IMR-90 (cell line): ENCODE measurements at regions not wholly inside any gene's neighbourhood (a gene's known extent, or its start where the extent isn't known, plus 50 kb on each side); places are given as distances from the start of the nearest gene placed in this dataset.

Experiments used
- ATAC-seq: fragments of 200-7000 bp; cut with Tn5 transposase; 2 replicates; pipeline ENCODE4 v1.9.1; 2020; ENCODE audit warnings: low read depth, mild to moderate bottlenecking, moderate library complexity
- BruUV-seq: library from RNA; stranded (reverse); fragments of 400-500 nt; replicated peaks from 2 replicates; lab custom pipeline; 2021; lab: Mats Ljungman, UMichigan
- CTCF ChIA-PET: fragments of 300-600 bp; formaldehyde crosslinking; extraction: SDS; loops from one replicate; lab custom pipeline; 2021; ENCODE audit warnings: antibody characterized with exemption; lab: Yijun Ruan, JAX
- POLR2A ChIA-PET: fragments of 300-600 bp; sonication (Branson Sonifier 250); formaldehyde crosslinking; loops from one replicate; lab custom pipeline; 2022; ENCODE audit warnings: antibody characterized with exemption; ENCODE audit not compliant: unreplicated experiment; lab: Charles Lee
- DNase-seq: peaks from one replicate; pipeline ENCODE4 v3.0.0; 2013
- H2AFZ ChIP-seq: replicated peaks from 2 replicates; pipeline ENCODE3; 2013; ENCODE audit warnings: low read length, mild to moderate bottlenecking; ENCODE audit not compliant: poor library complexity
- H2AK5ac ChIP-seq: 2 replicates; pipeline ENCODE4 v1.6.1; 2013; ENCODE audit warnings: low read depth, low read length, inconsistent platforms
- H2AK9ac ChIP-seq: replicated peaks from 2 replicates; pipeline ENCODE3; 2013; ENCODE audit warnings: mild to moderate bottlenecking, low read depth, low read length, moderate library complexity; ENCODE audit not compliant: poor library complexity
- H2BK120ac ChIP-seq: 2 replicates; pipeline ENCODE4 v1.6.1; 2013; ENCODE audit warnings: low read depth, low read length, inconsistent platforms
- H2BK15ac ChIP-seq: 3 replicates; pipeline ENCODE4 v1.6.1; 2013; ENCODE audit warnings: low read depth, low read length, inconsistent platforms
- H2BK20ac ChIP-seq: 2 replicates; pipeline ENCODE4 v1.6.1; 2013; ENCODE audit warnings: low read depth, mild to moderate bottlenecking, inconsistent platforms, low read length, moderate library complexity
- H2BK5ac ChIP-seq: 2 replicates; pipeline ENCODE4 v1.6.1; 2013; ENCODE audit warnings: mild to moderate bottlenecking, low read depth, low read length, inconsistent platforms; ENCODE audit not compliant: poor library complexity, severe bottlenecking
- H3K14ac ChIP-seq: replicated peaks from 2 replicates; pipeline ENCODE4 v1.6.1; 2013; ENCODE audit warnings: low read depth, low read length, inconsistent platforms
- H3K18ac ChIP-seq: 2 replicates; pipeline ENCODE4 v1.6.1; 2013; ENCODE audit warnings: low read depth, low read length, control low read depth
- H3K23ac ChIP-seq: 2 replicates; pipeline ENCODE4 v1.6.1; 2013; ENCODE audit warnings: low read depth, low read length, inconsistent platforms
- H3K27ac ChIP-seq: 2 replicates; pipeline ENCODE4 v1.5.1; 2013; ENCODE audit warnings: mild to moderate bottlenecking, control low read depth, low read length; ENCODE audit not compliant: insufficient read depth
- H3K27me3 ChIP-seq: 2 replicates; pipeline ENCODE4 v1.6.1; 2013; ENCODE audit warnings: low read length; ENCODE audit not compliant: control insufficient read depth, insufficient read depth
- H3K36me3 ChIP-seq: 2 replicates; pipeline ENCODE4 v1.6.1; 2013; ENCODE audit warnings: low read length, mixed read lengths; ENCODE audit not compliant: control insufficient read depth, insufficient read depth
- H3K4ac ChIP-seq: 2 replicates; pipeline ENCODE4 v1.6.1; 2013; ENCODE audit warnings: low read depth, low read length, inconsistent platforms
- H3K4me1 ChIP-seq: 2 replicates; pipeline ENCODE4 v1.6.1; 2013; ENCODE audit warnings: low read length, mixed read lengths; ENCODE audit not compliant: control insufficient read depth, insufficient read depth
- H3K4me2 ChIP-seq: 2 replicates; pipeline ENCODE4 v1.6.1; 2013; ENCODE audit warnings: low read depth, mild to moderate bottlenecking, control low read depth, low read length, moderate library complexity
- H3K4me3 ChIP-seq: 2 replicates; pipeline ENCODE4 v1.5.1; 2013; ENCODE audit warnings: low read depth, mild to moderate bottlenecking, control low read depth, low read length, moderate library complexity; ENCODE audit not compliant: insufficient read depth
- H3K56ac ChIP-seq: 2 replicates; pipeline ENCODE4 v1.6.1; 2013; ENCODE audit warnings: low read length, inconsistent platforms; ENCODE audit not compliant: insufficient read depth; ENCODE audit errors: extremely low read depth
- H3K79me1 ChIP-seq, 2 experiments: 2 replicates each; pipeline ENCODE4 v1.6.1; 2013; ENCODE audit warnings: low read length in 2 of 2, inconsistent platforms in 1 of 2, low read depth in 1 of 2
- H3K9ac ChIP-seq: 2 replicates; pipeline ENCODE4 v1.6.1; 2013; ENCODE audit warnings: low read depth, low read length, control low read depth
- H3K9me1 ChIP-seq: 2 replicates; pipeline ENCODE4 v1.6.1; 2013; ENCODE audit warnings: low read length, inconsistent platforms; ENCODE audit not compliant: insufficient read depth
- H3K9me3 ChIP-seq: 2 replicates; pipeline ENCODE4 v1.6.1; 2013; ENCODE audit warnings: low read length; ENCODE audit not compliant: control insufficient read depth, insufficient read depth
- H4K20me1 ChIP-seq: 2 replicates; pipeline ENCODE4 v1.6.1; 2013; ENCODE audit warnings: low read length, inconsistent platforms; ENCODE audit not compliant: insufficient read depth
- H4K5ac ChIP-seq: 2 replicates; pipeline ENCODE4 v1.6.1; 2013; ENCODE audit warnings: mild to moderate bottlenecking, low read depth, low read length, control low read depth
- H4K8ac ChIP-seq, 2 experiments: 2 replicates each; pipeline ENCODE4 v1.6.1; 2013; ENCODE audit warnings: low read depth in 2 of 2, low read length in 2 of 2, control low read depth in 1 of 2, inconsistent platforms in 1 of 2
- H4K91ac ChIP-seq: 2 replicates; pipeline ENCODE4 v1.6.1; 2013; ENCODE audit warnings: low read depth, low read length, inconsistent platforms; ENCODE audit not compliant: insufficient read depth
- BHLHE40 ChIP-seq: fragments of 150-350 bp; IDR thresholded peaks from 2 replicates; pipeline ENCODE4 v1.6.1; 2016; ENCODE audit warnings: mild to moderate bottlenecking, low read depth, low read length
- CEBPB ChIP-seq: IDR thresholded peaks from 2 replicates; pipeline ENCODE4 v1.6.1; 2012; ENCODE audit warnings: low read depth, low read length, improper control_type of control experiment
- CHD1 ChIP-seq: IDR thresholded peaks from 2 replicates; pipeline ENCODE4 v1.6.1; 2012; ENCODE audit warnings: low read depth, low read length, improper control_type of control experiment
- FOS ChIP-seq: fragments of 150-350 bp; IDR thresholded peaks from 2 replicates; pipeline ENCODE4 v1.6.1; 2016; ENCODE audit warnings: low read depth, low read length
- MAFK ChIP-seq: IDR thresholded peaks from 2 replicates; pipeline ENCODE4 v1.6.1; 2012; ENCODE audit warnings: low read depth, low read length, improper control_type of control experiment
- MAZ ChIP-seq: IDR thresholded peaks from 2 replicates; pipeline ENCODE4 v1.6.1; 2012; ENCODE audit warnings: low read depth, mild to moderate bottlenecking, low read length, improper control_type of control experiment, moderate library complexity, borderline replicate concordance
- MXI1 ChIP-seq: IDR thresholded peaks from 2 replicates; pipeline ENCODE4 v1.6.1; 2012; ENCODE audit warnings: low read depth, mild to moderate bottlenecking, low read length, moderate library complexity, borderline replicate concordance
- NFE2L2 ChIP-seq: fragments of 150-350 bp; IDR thresholded peaks from 2 replicates; pipeline ENCODE4 v1.6.1; 2016; ENCODE audit warnings: low read depth, mild to moderate bottlenecking, low read length
- POLR2A ChIP-seq: IDR thresholded peaks from 2 replicates; pipeline ENCODE4 v1.6.1; 2012; ENCODE audit warnings: mild to moderate bottlenecking, low read depth, low read length
- RAD21 ChIP-seq: IDR thresholded peaks from 2 replicates; pipeline ENCODE4 v1.6.1; 2012; ENCODE audit warnings: low read length, improper control_type of control experiment
- RCOR1 ChIP-seq: IDR thresholded peaks from 2 replicates; pipeline ENCODE4 v1.6.1; 2012; ENCODE audit warnings: mild to moderate bottlenecking, low read length, improper control_type of control experiment; ENCODE audit not compliant: insufficient replicate concordance
- RFX5 ChIP-seq: IDR thresholded peaks from 2 replicates; pipeline ENCODE4 v1.8.0; 2012; ENCODE audit warnings: low read depth, mild to moderate bottlenecking, low read length, moderate library complexity
- SMC3 ChIP-seq: fragments of 150-350 bp; IDR thresholded peaks from 2 replicates; pipeline ENCODE4 v1.6.1; 2016; ENCODE audit warnings: low read depth, mild to moderate bottlenecking, antibody characterized with exemption, low read length, moderate library complexity
- WGBS, 2 experiments: methylation state at CpG; one replicate each; pipeline versions ENCODE4 v1.1.5 to v1.1.7; 2013; ENCODE audit warnings: missing lambda C conversion rate in 2 of 2; ENCODE audit not compliant: insufficient read length in 1 of 2; ENCODE audit errors: extremely low coverage in 2 of 2; 5-methylcytosine and 5-hydroxymethylcytosine counted together
- dilution Hi-C: fragments of 300-500 bp; cut with HindIII; formaldehyde crosslinking; loops from one replicate; pipeline ENCODE4 v1.14.3; 2018; ENCODE audit warnings: low sequenced_read_pairs; ENCODE audit not compliant: unreplicated experiment
- in situ Hi-C: fragments of 300-500 bp; cut with MboI; formaldehyde crosslinking; loops from 3 replicates; pipeline ENCODE4 v1.14.3; 2019; ENCODE audit warnings: low sequenced_read_pairs, inconsistent platforms, mixed read lengths
- intact Hi-C: fragments of 100-400 bp; cut with micrococcal nuclease; formaldehyde crosslinking; loops from 2 replicates; pipeline ENCODE4 v1.10.0; 2022
- TF ChIP-seq, protein P1 (sequence below): conservative IDR thresholded peaks from 2 replicates; pipeline ENCODE4 v1.5.1; 2012; ENCODE audit warnings: mild to moderate bottlenecking, low read depth, low read length, improper control_type of control experiment
- TF ChIP-seq, protein P2 (sequence below): fragments of 150-350 bp; IDR thresholded peaks from 2 replicates; pipeline ENCODE4 v1.6.1; 2017; ENCODE audit warnings: mild to moderate bottlenecking, antibody characterized with exemption, low read length, low read depth
- TF ChIP-seq, protein P3 (sequence below): fragments of 150-350 bp; IDR thresholded peaks from 2 replicates; pipeline ENCODE4 v1.6.1; 2016; ENCODE audit warnings: low read depth, mild to moderate bottlenecking, low read length, moderate library complexity, borderline replicate concordance

DNA sequence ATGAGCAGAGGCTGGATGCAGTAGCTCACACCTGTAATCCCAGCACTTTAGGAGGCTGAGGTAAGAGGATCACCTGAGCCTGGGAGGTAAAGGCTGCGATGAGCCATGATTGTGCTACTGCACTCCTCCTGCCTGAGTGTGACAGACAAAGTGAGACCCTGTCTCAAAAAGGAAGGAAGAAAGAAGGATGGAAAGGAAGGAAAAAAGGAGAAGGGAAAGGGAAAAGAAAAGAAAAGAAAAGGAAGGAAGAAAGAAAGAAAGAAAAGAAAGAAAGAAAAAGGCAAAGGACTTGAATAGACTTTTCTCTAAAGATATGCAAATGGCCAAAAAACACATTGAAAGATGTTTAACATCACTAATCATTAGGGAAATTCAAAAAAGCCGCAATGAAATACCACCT is 215.3 kb upstream of the MYLIP start:
- ATAC-seq (no peak), DNase-seq (no peak)
- Histone ChIP-seq H3K27me3 (peaks cover 10% of the 10 kb centered on the region), H3K14ac (no peak overlapping the region), H2BK15ac (no peak overlapping the region), H2BK20ac (no peak overlapping the region), H3K9me3 (no peaks in the 10 kb centered on the region), H3K9me1 (no peaks in the 10 kb centered on the region), H4K91ac (no peak overlapping the region), H3K9ac (no peak overlapping the region), H4K5ac (no peak overlapping the region), H3K36me3 (no peaks in the 10 kb centered on the region), H2AK9ac (no peak overlapping the region), H4K20me1 (no peaks in the 10 kb centered on the region), H3K23ac (no peak overlapping the region), H3K4me1 (no peaks in the 10 kb centered on the region), H2AFZ (no peak overlapping the region), H2BK120ac (no peak overlapping the region), H3K4me2 (no peak overlapping the region), H3K79me1 (no peaks in the 10 kb centered on the region), H4K8ac (no peak overlapping the region), H2AK5ac (no peak overlapping the region), H3K27ac (no peak overlapping the region), H3K4me3 (no peak overlapping the region), H3K56ac (no peak overlapping the region), H2BK5ac (no peak overlapping the region), H3K4ac (no peak overlapping the region), H3K18ac (no peak overlapping the region)
- ChIA-PET CTCF (no interaction called here), POLR2A (no interaction called here)
- intact Hi-C loops (no loop called here), in situ Hi-C loops (no loop called here), dilution Hi-C loops (no loop called here)
- no CpG with 5 or more reads among the region's 2 CpGs for WGBS, 2 experiments
- no TSS peak for BruUV-seq
- no peak for TF ChIP-seq MXI1
- TF ChIP-seq, protein P1, sequence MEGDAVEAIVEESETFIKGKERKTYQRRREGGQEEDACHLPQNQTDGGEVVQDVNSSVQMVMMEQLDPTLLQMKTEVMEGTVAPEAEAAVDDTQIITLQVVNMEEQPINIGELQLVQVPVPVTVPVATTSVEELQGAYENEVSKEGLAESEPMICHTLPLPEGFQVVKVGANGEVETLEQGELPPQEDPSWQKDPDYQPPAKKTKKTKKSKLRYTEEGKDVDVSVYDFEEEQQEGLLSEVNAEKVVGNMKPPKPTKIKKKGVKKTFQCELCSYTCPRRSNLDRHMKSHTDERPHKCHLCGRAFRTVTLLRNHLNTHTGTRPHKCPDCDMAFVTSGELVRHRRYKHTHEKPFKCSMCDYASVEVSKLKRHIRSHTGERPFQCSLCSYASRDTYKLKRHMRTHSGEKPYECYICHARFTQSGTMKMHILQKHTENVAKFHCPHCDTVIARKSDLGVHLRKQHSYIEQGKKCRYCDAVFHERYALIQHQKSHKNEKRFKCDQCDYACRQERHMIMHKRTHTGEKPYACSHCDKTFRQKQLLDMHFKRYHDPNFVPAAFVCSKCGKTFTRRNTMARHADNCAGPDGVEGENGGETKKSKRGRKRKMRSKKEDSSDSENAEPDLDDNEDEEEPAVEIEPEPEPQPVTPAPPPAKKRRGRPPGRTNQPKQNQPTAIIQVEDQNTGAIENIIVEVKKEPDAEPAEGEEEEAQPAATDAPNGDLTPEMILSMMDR, result no peak
- no peak for TF ChIP-seq MAFK
- no peak for TF ChIP-seq RFX5
- TF ChIP-seq POLR2A, result no peak
- TF ChIP-seq RAD21, result no peak
- TF ChIP-seq, protein P2, sequence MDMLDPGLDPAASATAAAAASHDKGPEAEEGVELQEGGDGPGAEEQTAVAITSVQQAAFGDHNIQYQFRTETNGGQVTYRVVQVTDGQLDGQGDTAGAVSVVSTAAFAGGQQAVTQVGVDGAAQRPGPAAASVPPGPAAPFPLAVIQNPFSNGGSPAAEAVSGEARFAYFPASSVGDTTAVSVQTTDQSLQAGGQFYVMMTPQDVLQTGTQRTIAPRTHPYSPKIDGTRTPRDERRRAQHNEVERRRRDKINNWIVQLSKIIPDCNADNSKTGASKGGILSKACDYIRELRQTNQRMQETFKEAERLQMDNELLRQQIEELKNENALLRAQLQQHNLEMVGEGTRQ, result no peak
- TF ChIP-seq, protein P3, sequence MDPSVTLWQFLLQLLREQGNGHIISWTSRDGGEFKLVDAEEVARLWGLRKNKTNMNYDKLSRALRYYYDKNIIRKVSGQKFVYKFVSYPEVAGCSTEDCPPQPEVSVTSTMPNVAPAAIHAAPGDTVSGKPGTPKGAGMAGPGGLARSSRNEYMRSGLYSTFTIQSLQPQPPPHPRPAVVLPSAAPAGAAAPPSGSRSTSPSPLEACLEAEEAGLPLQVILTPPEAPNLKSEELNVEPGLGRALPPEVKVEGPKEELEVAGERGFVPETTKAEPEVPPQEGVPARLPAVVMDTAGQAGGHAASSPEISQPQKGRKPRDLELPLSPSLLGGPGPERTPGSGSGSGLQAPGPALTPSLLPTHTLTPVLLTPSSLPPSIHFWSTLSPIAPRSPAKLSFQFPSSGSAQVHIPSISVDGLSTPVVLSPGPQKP, result no peak
- TF ChIP-seq CEBPB, result no peak
- no peak for TF ChIP-seq NFE2L2
- TF ChIP-seq BHLHE40, result no peak
- no peak for TF ChIP-seq SMC3
- no peak for TF ChIP-seq CHD1
- TF ChIP-seq MAZ, result no peak
- TF ChIP-seq RCOR1, result no peak
- TF ChIP-seq FOS, result no peak
